WTC11 (cell line): ENCODE measurements at regions not wholly inside any gene's neighbourhood (a gene's known extent, or its start where the extent isn't known, plus 50 kb on each side); places are given as distances from the start of the nearest gene placed in this dataset.

ENCODE experiments used
- ATAC-seq: fragments of 200-7000 bp; cut with Tn5 transposase; 2 replicates; pipeline ENCODE4 v1.10.0; 2021; ENCODE audit warnings: mild to moderate bottlenecking, moderate library complexity
- CTCF ChIA-PET: fragments of 300-600 bp; sonication (Branson Sonifier 250); formaldehyde crosslinking; loops from one replicate; lab custom pipeline; 2021; ENCODE audit warnings: antibody characterized with exemption; lab: Charles Lee
- POLR2A ChIA-PET: fragments of 350-600 bp; sonication (Branson Sonifier 250); formaldehyde crosslinking; loops from one replicate; lab custom pipeline; 2021; ENCODE audit warnings: antibody characterized with exemption; lab: Charles Lee
- DNase-seq: peaks from one replicate; pipeline ENCODE4 v3.0.0; 2021; ENCODE audit warnings: low spot score
- H3K27ac Mint-ChIP-seq: 2 replicates; pipeline ENCODE4 v1.8.0; 2021; ENCODE audit warnings: mixed read lengths
- H3K27me3 Mint-ChIP-seq: 2 replicates; pipeline ENCODE4 v1.8.0; 2021; ENCODE audit warnings: low read depth, mild to moderate bottlenecking, moderate library complexity, mixed read lengths
- H3K36me3 Mint-ChIP-seq: 2 replicates; pipeline ENCODE4 v1.8.0; 2021; ENCODE audit warnings: mixed read lengths
- H3K4me1 Mint-ChIP-seq: 2 replicates; pipeline ENCODE4 v1.8.0; 2022; ENCODE audit warnings: mixed read lengths
- H3K4me3 Mint-ChIP-seq: 2 replicates; pipeline ENCODE4 v1.8.0; 2021; ENCODE audit warnings: mild to moderate bottlenecking, moderate library complexity, mixed read lengths
- H3K9me3 Mint-ChIP-seq: 2 replicates; pipeline ENCODE4 v1.8.0; 2021; ENCODE audit warnings: mixed read lengths
- EMX1 ChIP-seq: fragments of 250-450 bp; sonication (Bioruptor Pico); IDR thresholded peaks from 2 replicates; pipeline ENCODE4 v1.8.0; 2021; ENCODE audit warnings: mild to moderate bottlenecking
- GTF2I ChIP-seq: fragments of 250-450 bp; sonication (Bioruptor Pico); conservative IDR thresholded peaks from 2 replicates; pipeline ENCODE4 v1.4.0; 2021; ENCODE audit warnings: mild to moderate bottlenecking
- IRF2 ChIP-seq: sonication (generic); formaldehyde crosslinking; IDR thresholded peaks from 2 replicates; pipeline ENCODE4 v1.8.0; 2022; ENCODE audit warnings: low read depth, missing genetic modification reagents, borderline replicate concordance
- JAZF1 ChIP-seq: fragments of 250-450 bp; sonication (Bioruptor Pico); IDR thresholded peaks from 2 replicates; pipeline ENCODE4 v1.9.0; 2021; ENCODE audit warnings: moderate library complexity, mild to moderate bottlenecking, inconsistent platforms
- JUN ChIP-seq: sonication (generic); formaldehyde crosslinking; IDR thresholded peaks from 2 replicates; pipeline ENCODE4 v1.8.0; 2023; ENCODE audit warnings: mild to moderate bottlenecking, missing genetic modification reagents
- NR1H2 ChIP-seq: sonication (generic); formaldehyde crosslinking; IDR thresholded peaks from 2 replicates; pipeline ENCODE4 v1.9.0; 2021; ENCODE audit warnings: mild to moderate bottlenecking, moderate library complexity, missing genetic modification reagents
- NR3C1 ChIP-seq: sonication (generic); formaldehyde crosslinking; conservative IDR thresholded peaks from 2 replicates; pipeline ENCODE4 v1.8.1; 2023; ENCODE audit warnings: low read depth, mild to moderate bottlenecking, missing genetic modification reagents
- OVOL2 ChIP-seq: fragments of 250-450 bp; sonication (Bioruptor Pico); IDR thresholded peaks from 2 replicates; pipeline ENCODE4 v1.9.0; 2021; ENCODE audit warnings: mild to moderate bottlenecking, borderline replicate concordance
- RORB ChIP-seq: fragments of 250-450 bp; sonication (Bioruptor Pico); IDR thresholded peaks from 2 replicates; pipeline ENCODE4 v1.9.0; 2021; ENCODE audit warnings: mild to moderate bottlenecking
- ZBTB21 ChIP-seq: sonication (generic); formaldehyde crosslinking; IDR thresholded peaks from 2 replicates; pipeline ENCODE4 v1.8.1; 2023; ENCODE audit warnings: mild to moderate bottlenecking, missing genetic modification reagents, borderline replicate concordance
- TF ChIP-seq, protein P1 (sequence below): sonication (generic); formaldehyde crosslinking; IDR thresholded peaks from 2 replicates; pipeline ENCODE4 v1.8.0; 2023; ENCODE audit warnings: mild to moderate bottlenecking, missing genetic modification reagents
- TF ChIP-seq, protein P2 (sequence below): sonication (generic); formaldehyde crosslinking; IDR thresholded peaks from 2 replicates; pipeline ENCODE4 v1.8.1; 2023; ENCODE audit warnings: mild to moderate bottlenecking, missing genetic modification reagents
- TF ChIP-seq, protein P3 (sequence below): sonication (generic); formaldehyde crosslinking; IDR thresholded peaks from 2 replicates; pipeline ENCODE4 v1.8.1; 2023; ENCODE audit warnings: mild to moderate bottlenecking, missing genetic modification reagents, borderline replicate concordance
- TF ChIP-seq, protein P4 (sequence below): sonication (generic); formaldehyde crosslinking; IDR thresholded peaks from 2 replicates; pipeline ENCODE4 v1.8.0; 2023; ENCODE audit warnings: missing genetic modification reagents
- TF ChIP-seq, protein P5 (sequence below): sonication (generic); formaldehyde crosslinking; IDR thresholded peaks from 2 replicates; pipeline ENCODE4 v1.8.0; 2022; ENCODE audit warnings: mild to moderate bottlenecking, missing genetic modification reagents
- TF ChIP-seq, protein P6 (sequence below): sonication (generic); formaldehyde crosslinking; IDR thresholded peaks from 2 replicates; pipeline ENCODE4 v1.8.1; 2023; ENCODE audit warnings: mild to moderate bottlenecking, moderate library complexity, missing genetic modification reagents

DNA sequence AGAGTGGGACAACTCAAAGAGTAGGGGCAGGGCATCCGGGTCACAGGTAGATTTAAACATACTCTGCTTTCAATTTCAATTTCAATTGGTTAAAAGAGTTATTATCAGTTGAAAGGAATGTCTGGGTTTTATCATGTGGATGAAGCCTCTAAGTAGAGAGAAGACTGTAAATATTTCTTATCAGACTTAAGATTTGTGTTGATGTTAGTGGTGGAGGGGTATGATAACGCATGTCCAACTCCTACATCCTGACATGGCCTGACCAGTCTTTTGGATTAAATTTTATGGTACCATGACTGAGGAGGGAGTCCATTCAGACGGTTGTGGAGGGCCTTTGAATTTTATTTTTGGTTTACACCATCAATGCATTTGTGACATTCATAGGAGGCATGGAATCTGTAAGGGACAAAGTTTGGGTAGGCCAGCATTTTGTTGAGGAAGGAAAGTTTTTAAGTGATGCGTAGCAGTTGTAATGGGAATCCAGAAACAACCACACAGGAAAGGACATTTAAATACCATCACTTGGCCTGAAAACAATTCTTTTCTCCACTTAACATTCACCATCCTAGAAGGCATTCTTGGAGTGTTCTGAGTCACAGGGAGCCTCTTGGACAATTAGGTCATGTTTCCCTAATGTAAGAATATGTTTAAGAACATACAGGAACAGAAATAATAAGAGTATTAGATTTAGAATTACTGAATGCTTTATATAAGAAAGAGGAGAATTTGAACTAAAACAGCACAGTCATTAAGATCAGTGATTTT, 371.9 kb downstream of the ATP23 start (continued):
- TF ChIP-seq, protein P1, sequence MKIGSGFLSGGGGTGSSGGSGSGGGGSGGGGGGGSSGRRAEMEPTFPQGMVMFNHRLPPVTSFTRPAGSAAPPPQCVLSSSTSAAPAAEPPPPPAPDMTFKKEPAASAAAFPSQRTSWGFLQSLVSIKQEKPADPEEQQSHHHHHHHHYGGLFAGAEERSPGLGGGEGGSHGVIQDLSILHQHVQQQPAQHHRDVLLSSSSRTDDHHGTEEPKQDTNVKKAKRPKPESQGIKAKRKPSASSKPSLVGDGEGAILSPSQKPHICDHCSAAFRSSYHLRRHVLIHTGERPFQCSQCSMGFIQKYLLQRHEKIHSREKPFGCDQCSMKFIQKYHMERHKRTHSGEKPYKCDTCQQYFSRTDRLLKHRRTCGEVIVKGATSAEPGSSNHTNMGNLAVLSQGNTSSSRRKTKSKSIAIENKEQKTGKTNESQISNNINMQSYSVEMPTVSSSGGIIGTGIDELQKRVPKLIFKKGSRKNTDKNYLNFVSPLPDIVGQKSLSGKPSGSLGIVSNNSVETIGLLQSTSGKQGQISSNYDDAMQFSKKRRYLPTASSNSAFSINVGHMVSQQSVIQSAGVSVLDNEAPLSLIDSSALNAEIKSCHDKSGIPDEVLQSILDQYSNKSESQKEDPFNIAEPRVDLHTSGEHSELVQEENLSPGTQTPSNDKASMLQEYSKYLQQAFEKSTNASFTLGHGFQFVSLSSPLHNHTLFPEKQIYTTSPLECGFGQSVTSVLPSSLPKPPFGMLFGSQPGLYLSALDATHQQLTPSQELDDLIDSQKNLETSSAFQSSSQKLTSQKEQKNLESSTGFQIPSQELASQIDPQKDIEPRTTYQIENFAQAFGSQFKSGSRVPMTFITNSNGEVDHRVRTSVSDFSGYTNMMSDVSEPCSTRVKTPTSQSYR (CRISPR knock-in tag): no peak
- TF ChIP-seq JAZF1 (CRISPR knock-in tag): no peak
- TF ChIP-seq, protein P2, sequence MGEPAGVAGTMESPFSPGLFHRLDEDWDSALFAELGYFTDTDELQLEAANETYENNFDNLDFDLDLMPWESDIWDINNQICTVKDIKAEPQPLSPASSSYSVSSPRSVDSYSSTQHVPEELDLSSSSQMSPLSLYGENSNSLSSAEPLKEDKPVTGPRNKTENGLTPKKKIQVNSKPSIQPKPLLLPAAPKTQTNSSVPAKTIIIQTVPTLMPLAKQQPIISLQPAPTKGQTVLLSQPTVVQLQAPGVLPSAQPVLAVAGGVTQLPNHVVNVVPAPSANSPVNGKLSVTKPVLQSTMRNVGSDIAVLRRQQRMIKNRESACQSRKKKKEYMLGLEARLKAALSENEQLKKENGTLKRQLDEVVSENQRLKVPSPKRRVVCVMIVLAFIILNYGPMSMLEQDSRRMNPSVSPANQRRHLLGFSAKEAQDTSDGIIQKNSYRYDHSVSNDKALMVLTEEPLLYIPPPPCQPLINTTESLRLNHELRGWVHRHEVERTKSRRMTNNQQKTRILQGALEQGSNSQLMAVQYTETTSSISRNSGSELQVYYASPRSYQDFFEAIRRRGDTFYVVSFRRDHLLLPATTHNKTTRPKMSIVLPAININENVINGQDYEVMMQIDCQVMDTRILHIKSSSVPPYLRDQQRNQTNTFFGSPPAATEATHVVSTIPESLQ (CRISPR knock-in tag): no peak
- TF ChIP-seq, protein P3, sequence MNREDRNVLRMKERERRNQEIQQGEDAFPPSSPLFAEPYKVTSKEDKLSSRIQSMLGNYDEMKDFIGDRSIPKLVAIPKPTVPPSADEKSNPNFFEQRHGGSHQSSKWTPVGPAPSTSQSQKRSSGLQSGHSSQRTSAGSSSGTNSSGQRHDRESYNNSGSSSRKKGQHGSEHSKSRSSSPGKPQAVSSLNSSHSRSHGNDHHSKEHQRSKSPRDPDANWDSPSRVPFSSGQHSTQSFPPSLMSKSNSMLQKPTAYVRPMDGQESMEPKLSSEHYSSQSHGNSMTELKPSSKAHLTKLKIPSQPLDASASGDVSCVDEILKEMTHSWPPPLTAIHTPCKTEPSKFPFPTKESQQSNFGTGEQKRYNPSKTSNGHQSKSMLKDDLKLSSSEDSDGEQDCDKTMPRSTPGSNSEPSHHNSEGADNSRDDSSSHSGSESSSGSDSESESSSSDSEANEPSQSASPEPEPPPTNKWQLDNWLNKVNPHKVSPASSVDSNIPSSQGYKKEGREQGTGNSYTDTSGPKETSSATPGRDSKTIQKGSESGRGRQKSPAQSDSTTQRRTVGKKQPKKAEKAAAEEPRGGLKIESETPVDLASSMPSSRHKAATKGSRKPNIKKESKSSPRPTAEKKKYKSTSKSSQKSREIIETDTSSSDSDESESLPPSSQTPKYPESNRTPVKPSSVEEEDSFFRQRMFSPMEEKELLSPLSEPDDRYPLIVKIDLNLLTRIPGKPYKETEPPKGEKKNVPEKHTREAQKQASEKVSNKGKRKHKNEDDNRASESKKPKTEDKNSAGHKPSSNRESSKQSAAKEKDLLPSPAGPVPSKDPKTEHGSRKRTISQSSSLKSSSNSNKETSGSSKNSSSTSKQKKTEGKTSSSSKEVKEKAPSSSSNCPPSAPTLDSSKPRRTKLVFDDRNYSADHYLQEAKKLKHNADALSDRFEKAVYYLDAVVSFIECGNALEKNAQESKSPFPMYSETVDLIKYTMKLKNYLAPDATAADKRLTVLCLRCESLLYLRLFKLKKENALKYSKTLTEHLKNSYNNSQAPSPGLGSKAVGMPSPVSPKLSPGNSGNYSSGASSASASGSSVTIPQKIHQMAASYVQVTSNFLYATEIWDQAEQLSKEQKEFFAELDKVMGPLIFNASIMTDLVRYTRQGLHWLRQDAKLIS: no peak
- TF ChIP-seq JUN: no peak

DNA sequence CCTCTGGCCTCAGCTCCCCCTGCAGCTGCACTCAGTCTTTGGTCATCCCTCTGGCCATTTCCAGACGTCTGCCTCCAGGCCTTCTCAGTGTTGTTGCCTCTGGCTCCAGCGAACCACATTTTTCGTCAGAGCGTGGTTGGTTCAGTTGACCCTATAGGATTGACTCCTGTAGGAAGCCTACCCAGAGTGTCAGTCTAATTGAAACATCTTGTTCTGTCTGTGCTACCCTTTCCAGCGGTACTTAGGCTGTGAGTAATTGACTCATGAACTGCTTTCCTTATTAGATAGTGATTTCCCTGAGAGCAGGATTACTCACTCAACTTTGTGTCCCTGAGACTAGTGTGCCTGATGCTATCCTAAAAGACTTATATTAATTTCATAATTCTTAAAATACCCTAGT, 373.2 kb downstream of the ATP23 start:
- Mint-ChIP-seq H3K4me3 (no peak overlapping the region), H3K36me3 (peaks cover 20% of the 10 kb centered on the region), H3K9me3 (peaks cover 39% of the 10 kb centered on the region), H3K27ac (no peak overlapping the region), H3K4me1 (peaks cover 15% of the 10 kb centered on the region), H3K27me3 (peaks cover 3% of the 10 kb centered on the region)
- ChIA-PET CTCF (no interaction called here), POLR2A (no interaction called here)
- no peak for ATAC-seq
- no peak for TF ChIP-seq ZBTB21
- no peak for DNase-seq

DNA sequence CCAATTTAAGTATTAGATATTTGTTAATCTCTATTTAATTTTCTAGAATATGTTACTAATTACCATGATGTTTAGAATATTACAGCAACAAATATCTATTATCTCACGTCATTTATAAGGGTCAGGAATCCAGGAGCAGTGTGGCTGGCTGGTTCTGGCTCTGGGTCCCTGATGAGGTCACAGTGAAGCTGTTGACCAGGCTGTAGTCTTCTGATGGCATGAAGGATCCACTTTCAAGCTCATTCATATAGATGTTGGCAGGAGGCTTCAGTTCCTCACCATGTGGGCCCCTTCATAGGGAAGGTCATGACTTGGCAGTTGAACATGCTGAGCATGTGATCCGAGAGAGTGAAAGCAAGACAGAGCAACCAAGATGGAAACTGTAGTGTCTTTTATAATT, 375.6 kb downstream of the ATP23 start:
- peaks cover 39% of the 10 kb centered on the region for H3K9me3 Mint-ChIP-seq
- ATAC-seq (no peak), DNase-seq (no peak)
- H3K4me3 Mint-ChIP-seq: no peak overlapping the region
- H3K4me1 Mint-ChIP-seq: peaks cover 4% of the 10 kb centered on the region; the same call in 1 of the 2 replicates
- TF ChIP-seq, protein P4, sequence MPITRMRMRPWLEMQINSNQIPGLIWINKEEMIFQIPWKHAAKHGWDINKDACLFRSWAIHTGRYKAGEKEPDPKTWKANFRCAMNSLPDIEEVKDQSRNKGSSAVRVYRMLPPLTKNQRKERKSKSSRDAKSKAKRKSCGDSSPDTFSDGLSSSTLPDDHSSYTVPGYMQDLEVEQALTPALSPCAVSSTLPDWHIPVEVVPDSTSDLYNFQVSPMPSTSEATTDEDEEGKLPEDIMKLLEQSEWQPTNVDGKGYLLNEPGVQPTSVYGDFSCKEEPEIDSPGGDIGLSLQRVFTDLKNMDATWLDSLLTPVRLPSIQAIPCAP (CRISPR knock-in tag): no peak
- TF ChIP-seq, protein P5, sequence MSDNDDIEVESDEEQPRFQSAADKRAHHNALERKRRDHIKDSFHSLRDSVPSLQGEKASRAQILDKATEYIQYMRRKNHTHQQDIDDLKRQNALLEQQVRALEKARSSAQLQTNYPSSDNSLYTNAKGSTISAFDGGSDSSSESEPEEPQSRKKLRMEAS (CRISPR knock-in tag): no peak
- TF ChIP-seq OVOL2 (no peak), GTF2I (no peak), NR1H2 (no peak), IRF2 (CRISPR knock-in tag) (no peak), EMX1 (CRISPR knock-in tag) (no peak), NR3C1 (CRISPR knock-in tag) (no peak), RORB (no peak)
- TF ChIP-seq, protein P6, sequence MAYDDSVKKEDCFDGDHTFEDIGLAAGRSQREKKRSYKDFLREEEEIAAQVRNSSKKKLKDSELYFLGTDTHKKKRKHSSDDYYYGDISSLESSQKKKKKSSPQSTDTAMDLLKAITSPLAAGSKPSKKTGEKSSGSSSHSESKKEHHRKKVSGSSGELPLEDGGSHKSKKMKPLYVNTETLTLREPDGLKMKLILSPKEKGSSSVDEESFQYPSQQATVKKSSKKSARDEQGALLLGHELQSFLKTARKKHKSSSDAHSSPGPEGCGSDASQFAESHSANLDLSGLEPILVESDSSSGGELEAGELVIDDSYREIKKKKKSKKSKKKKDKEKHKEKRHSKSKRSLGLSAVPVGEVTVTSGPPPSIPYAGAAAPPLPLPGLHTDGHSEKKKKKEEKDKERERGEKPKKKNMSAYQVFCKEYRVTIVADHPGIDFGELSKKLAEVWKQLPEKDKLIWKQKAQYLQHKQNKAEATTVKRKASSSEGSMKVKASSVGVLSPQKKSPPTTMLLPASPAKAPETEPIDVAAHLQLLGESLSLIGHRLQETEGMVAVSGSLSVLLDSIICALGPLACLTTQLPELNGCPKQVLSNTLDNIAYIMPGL: no peak
- ChIA-PET CTCF (no interaction called here), POLR2A (no interaction called here)
- H3K27me3 Mint-ChIP-seq: peaks cover 3% of the 10 kb centered on the region
- H3K27ac Mint-ChIP-seq: no peak overlapping the region
- peaks cover 18% of the 10 kb centered on the region for H3K36me3 Mint-ChIP-seq
